ENCODE measurements at regions not wholly inside any gene's neighbourhood (a gene's known extent, or its start where the extent isn't known, plus 50 kb on each side); places are given as distances from the start of the nearest gene placed in this dataset.

DNA sequence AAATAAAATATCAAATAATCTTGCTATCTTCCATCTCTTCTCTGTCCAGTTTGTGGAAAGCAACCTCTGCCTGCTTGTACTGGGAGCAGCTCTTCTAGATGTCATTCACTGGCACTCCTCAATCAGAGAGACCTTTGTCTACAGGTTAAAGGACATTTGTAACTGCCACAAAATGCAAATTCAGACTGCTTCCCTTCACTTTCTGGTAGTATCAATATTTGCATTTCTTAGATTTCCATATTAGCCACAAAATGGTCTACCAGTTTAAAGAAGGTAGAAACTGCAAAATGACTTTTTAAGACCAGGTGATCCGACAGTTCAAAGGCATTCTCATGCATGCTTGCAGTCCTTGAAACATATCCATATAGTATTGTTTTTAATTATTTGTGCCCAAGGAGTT is 51.7 kb upstream of the RCN1 start:
- no peak overlapping the region for H3K4me3 ChIP-seq (ENCODE audit: low read depth, low read length)
- no peak for TF ChIP-seq CTCF (IDR thresholded peaks at IDR 0.05; ENCODE audit: insufficient read depth, low read depth, low read length, missing control alignments)
- DNase-seq (ENCODE audit: low read depth) = peak; percentile 33

DNA sequence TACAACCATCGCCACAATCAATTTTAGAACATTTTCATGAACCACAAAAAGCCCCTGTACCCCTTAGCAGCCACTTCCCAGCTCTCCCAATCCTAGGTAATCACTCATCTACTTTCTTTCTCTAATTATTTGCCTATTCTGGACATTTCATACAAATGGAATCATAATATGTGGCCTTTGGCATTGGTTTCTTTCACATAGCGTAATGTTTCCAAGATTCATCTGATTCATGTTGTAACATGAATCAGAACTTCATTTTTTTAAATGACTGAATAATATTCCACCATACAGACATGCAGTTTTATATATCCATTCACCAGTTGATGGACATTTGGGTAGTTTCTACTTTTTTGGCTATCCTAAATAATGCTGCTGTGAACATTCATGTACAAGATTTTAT is 56.2 kb upstream of the RCN1 start:
- H3K4me3 ChIP-seq (ENCODE audit: low read depth, low read length) = no peak overlapping the region
- TF ChIP-seq CTCF (IDR thresholded peaks at IDR 0.05; ENCODE audit: insufficient read depth, low read depth, low read length, missing control alignments) = no peak
- DNase-seq (ENCODE audit: low read depth) = no peak

- no peak for DNase-seq (ENCODE audit: low read depth)
- TF ChIP-seq CTCF (IDR thresholded peaks at IDR 0.05; ENCODE audit: insufficient read depth, low read depth, low read length, missing control alignments) = no peak
Observed at GRCh38 chr11:32034149-32034548, 56.7 kb upstream of the RCN1 start.

GRCh38 chr11:32033491-32033890 is 57.4 kb upstream of the RCN1 start:
- TF ChIP-seq CTCF (IDR thresholded peaks at IDR 0.05; ENCODE audit: insufficient read depth, low read depth, low read length, missing control alignments) = no peak
- no peak overlapping the region for H3K4me3 ChIP-seq (ENCODE audit: low read depth, low read length)
- no peak for DNase-seq (ENCODE audit: low read depth)

More at GRCh38 chr11:32034149-32034548, 56.7 kb upstream of the RCN1 start:
- H3K4me3 ChIP-seq (ENCODE audit: low read depth, low read length) = no peak overlapping the region

GRCh38 chr11:32033067-32033466 is 57.8 kb upstream of the RCN1 start:
- TF ChIP-seq CTCF (IDR thresholded peaks at IDR 0.05; ENCODE audit: insufficient read depth, low read depth, low read length, missing control alignments) = no peak
- DNase-seq (ENCODE audit: low read depth) = peak; percentile 33
- no peak overlapping the region for H3K4me3 ChIP-seq (ENCODE audit: low read depth, low read length)

DNA sequence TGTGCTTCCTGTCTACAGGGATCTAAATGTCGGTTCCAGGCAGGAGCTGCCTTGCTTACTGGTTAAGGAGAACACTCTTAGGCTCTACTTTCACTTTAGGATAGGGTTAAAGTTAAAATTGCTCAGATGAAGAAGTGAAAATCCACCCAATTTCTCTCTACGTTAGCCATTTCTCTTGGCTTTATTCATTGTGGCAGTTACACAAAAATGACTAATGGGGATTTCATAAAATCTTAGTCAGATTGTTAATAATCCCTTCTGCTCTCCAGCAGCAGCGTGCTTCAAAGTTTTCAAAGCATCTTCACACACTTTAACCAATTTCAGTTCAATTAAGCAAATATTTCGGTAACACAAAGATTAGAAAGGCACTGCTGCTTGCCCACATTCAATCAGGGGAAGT is 58.4 kb upstream of the RCN1 start:
- no peak for TF ChIP-seq CTCF (IDR thresholded peaks at IDR 0.05; ENCODE audit: insufficient read depth, low read depth, low read length, missing control alignments)
- DNase-seq (ENCODE audit: low read depth) = peak; percentile 43
- H3K4me3 ChIP-seq (ENCODE audit: low read depth, low read length) = no peak overlapping the region

GRCh38 chr11:32032052-32032451 is 58.8 kb upstream of the RCN1 start:
- H3K4me3 ChIP-seq (ENCODE audit: low read depth, low read length) = no peak overlapping the region
- no peak for TF ChIP-seq CTCF (IDR thresholded peaks at IDR 0.05; ENCODE audit: insufficient read depth, low read depth, low read length, missing control alignments)
- DNase-seq (ENCODE audit: low read depth) = no peak
